ENCODE measurements at regions not wholly inside any gene's neighbourhood (a gene's known extent, or its start where the extent isn't known, plus 50 kb on each side); places are given as distances from the start of the nearest gene placed in this dataset.

DNA sequence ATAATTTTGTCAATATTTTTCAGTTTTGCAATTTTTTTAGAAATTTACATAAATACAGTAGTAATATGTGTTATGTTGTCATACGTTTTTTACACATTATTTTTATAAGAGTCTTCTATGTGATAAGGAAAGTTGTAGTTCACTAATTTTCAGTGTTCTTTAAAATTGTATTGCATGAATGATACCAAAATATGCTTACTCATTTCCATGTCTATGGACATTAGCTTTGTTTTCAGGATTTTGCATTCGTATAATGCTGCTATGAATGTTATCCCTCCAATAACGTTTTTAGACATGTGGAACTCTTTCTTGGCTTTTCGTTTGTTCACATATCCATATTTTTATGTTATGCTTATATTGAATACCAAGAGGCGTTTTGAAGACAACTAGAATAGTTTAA lies 260.0 kb downstream of the ARL4A start:
- POLR2A ChIA-PET = no interaction called here
- CTCF ChIA-PET = no interaction called here
- H3K36me3 ChIP-seq (ENCODE audit: control insufficient read depth, insufficient read depth, low read length) = no peaks in the 10 kb centered on the region
- TF ChIP-seq, protein P1, sequence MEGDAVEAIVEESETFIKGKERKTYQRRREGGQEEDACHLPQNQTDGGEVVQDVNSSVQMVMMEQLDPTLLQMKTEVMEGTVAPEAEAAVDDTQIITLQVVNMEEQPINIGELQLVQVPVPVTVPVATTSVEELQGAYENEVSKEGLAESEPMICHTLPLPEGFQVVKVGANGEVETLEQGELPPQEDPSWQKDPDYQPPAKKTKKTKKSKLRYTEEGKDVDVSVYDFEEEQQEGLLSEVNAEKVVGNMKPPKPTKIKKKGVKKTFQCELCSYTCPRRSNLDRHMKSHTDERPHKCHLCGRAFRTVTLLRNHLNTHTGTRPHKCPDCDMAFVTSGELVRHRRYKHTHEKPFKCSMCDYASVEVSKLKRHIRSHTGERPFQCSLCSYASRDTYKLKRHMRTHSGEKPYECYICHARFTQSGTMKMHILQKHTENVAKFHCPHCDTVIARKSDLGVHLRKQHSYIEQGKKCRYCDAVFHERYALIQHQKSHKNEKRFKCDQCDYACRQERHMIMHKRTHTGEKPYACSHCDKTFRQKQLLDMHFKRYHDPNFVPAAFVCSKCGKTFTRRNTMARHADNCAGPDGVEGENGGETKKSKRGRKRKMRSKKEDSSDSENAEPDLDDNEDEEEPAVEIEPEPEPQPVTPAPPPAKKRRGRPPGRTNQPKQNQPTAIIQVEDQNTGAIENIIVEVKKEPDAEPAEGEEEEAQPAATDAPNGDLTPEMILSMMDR (IDR thresholded peaks at IDR 0.05; ENCODE audit: insufficient read depth, low read depth, low read length) = no peak
- H3K27me3 ChIP-seq (ENCODE audit: control insufficient read depth, insufficient read depth, low read length) = no peaks in the 10 kb centered on the region
- DNase-seq (ENCODE audit: low read depth) = no peak
- H3K4me3 ChIP-seq (ENCODE audit: low read depth, low read length) = no peak overlapping the region

DNA sequence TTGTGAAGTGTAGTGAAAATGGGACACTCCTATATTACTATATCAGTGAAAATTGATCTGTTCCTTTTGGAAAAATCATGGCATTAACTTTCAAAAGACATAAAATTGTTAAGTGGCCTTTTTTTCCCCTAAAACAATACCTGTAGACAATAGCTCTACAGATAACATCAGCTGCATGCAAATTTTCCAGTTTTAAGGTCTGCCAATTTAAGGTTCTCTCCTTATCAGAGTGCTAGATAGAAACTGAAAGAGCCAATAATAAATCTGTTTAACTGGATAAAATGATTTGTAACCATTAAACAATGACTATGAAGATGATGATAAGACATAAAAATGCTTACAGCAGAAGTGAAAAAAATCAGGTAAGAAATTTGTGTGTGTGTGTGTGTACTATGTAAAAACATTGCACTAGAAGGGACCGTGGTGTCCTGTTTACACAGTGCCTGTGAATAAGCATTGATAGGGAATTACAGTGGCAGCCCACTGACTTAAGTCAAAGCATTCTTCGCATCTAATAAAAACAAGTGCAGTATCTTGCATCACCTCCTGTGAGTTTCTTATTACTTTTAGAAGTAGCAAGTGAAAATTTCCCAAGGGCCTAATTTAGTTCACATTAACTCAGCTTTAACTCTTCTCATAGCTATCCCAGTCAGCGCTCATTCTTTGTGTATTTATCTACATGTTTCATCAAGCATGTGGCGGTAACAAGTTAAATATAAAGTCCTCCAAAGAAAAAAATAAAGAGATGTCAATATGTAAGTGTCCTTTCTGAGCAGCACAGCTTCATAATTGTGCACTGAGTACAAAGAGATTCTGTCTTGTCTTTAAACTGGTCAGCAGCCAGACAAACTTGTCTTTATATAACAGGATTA lies 261.9 kb downstream of the ARL4A start:
- Histone ChIP-seq H3K36me3 (ENCODE audit: control insufficient read depth, insufficient read depth, low read length) (no peaks in the 10 kb centered on the region), H3K4me3 (ENCODE audit: low read depth, low read length) (no peak overlapping the region), H3K27me3 (ENCODE audit: control insufficient read depth, insufficient read depth, low read length) (no peaks in the 10 kb centered on the region)
- ChIA-PET CTCF (no interaction called here), POLR2A (interaction anchor here (0.5 kb wide), 1 partner anchor 1064 kb away, joined by 4 read pairs; no protein-coding TSS in a partner anchor)
- DNase-seq (ENCODE audit: low read depth) = no peak
- TF ChIP-seq, protein P1 (IDR thresholded peaks at IDR 0.05; ENCODE audit: insufficient read depth, low read depth, low read length) = no peak

DNA sequence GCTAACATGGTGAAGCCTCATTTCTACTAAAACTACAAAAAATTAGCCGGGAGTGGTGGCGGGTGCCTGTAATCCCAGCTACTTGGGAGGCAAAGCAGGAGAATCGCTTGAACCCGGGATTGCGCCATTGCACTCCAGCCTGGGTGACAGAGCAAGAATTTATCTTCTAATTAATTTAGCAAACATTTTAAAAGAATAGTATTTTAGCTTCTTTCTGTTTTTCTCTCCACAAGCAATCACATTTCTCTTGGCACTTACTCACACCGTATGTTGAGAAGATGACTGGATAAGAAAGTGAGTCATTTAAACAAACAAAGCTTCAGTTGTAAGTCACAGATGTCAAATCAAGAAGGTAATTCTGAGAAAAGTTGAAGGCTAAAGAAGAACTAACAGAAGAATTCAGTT lies 264.0 kb downstream of the ARL4A start:
- CTCF ChIA-PET = no interaction called here
- Histone ChIP-seq H3K4me3 (ENCODE audit: low read depth, low read length) (no peak overlapping the region), H3K27me3 (ENCODE audit: control insufficient read depth, insufficient read depth, low read length) (no peaks in the 10 kb centered on the region), H3K36me3 (ENCODE audit: control insufficient read depth, insufficient read depth, low read length) (no peaks in the 10 kb centered on the region)
- TF ChIP-seq, protein P1 (IDR thresholded peaks at IDR 0.05; ENCODE audit: insufficient read depth, low read depth, low read length) = no peak
- POLR2A ChIA-PET = no interaction called here
- DNase-seq (ENCODE audit: low read depth) = peak; percentile 5

DNA sequence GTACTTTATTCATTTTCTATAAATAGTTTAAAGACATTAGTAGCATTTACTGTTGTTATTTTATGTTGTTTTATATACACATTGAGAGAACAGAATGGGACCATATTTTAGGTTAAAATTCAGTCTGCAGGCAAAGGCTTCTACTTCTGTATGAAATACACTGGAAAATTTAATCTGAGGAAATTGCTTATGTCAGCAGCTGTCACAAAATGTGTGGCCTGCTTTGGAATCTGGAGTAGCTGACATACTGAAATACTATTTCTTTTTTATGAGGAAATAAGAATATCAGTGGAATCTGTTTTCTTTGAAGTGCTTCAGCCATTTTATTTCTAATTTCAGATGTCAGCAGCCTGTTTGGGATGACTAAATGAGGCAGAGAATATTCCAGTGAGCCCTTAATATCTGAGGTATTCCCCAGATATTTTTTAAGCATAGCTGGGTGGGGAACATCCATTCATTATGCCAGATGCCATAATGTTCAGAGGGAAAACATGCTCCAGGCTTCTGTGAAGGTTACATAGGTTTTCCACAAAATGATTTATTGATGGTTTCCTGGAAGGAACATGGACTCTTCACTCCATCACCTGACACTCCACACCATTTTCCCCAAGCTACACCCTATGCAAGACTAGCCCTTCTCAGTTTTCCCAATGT lies 267.1 kb downstream of the ARL4A start:
- POLR2A ChIA-PET = no interaction called here
- TF ChIP-seq, protein P1 (IDR thresholded peaks at IDR 0.05; ENCODE audit: insufficient read depth, low read depth, low read length) = no peak
- Histone ChIP-seq H3K27me3 (ENCODE audit: control insufficient read depth, insufficient read depth, low read length) (no peaks in the 10 kb centered on the region), H3K36me3 (ENCODE audit: control insufficient read depth, insufficient read depth, low read length) (no peaks in the 10 kb centered on the region), H3K4me3 (ENCODE audit: low read depth, low read length) (no peak overlapping the region)
- DNase-seq (ENCODE audit: low read depth) = no peak
- CTCF ChIA-PET = interaction anchor here (0.7 kb wide), 1 partner anchor 221 kb away, joined by 3 read pairs; no protein-coding TSS in a partner anchor

DNA sequence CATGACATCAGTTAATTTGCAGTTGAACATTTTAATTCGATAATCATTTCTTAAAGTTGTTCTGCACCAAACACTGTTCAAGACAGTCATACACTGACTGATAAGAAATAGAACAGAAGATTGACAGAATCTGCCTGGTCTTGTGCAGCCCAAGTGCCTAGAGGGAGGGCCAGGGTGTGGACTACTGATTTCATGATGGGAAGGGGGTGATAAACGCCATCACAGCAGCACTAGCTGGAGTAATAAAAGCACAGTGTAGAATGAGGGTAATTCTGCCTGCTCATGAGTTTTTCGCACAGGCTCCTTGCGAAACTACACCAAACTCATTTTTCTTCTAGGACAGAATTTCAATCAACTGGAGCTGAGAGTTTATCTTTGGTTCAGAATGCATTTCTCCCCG lies 270.1 kb downstream of the ARL4A start:
- CTCF ChIA-PET = no interaction called here
- Histone ChIP-seq H3K36me3 (ENCODE audit: control insufficient read depth, insufficient read depth, low read length) (no peaks in the 10 kb centered on the region), H3K4me3 (ENCODE audit: low read depth, low read length) (no peak overlapping the region), H3K27me3 (ENCODE audit: control insufficient read depth, insufficient read depth, low read length) (no peaks in the 10 kb centered on the region)
- POLR2A ChIA-PET = no interaction called here
- DNase-seq (ENCODE audit: low read depth) = no peak
- TF ChIP-seq, protein P1 (IDR thresholded peaks at IDR 0.05; ENCODE audit: insufficient read depth, low read depth, low read length) = no peak

Measured in BJ (cell line).